H1 (cell line): ENCODE measurements at regions not wholly inside any gene's neighbourhood (a gene's known extent, or its start where the extent isn't known, plus 50 kb on each side); places are given as distances from the start of the nearest gene placed in this dataset.

Experiments
- CTCF ChIA-PET: fragments of 300-600 bp; sonication (Branson Sonifier 250); formaldehyde crosslinking; loops from one replicate; lab custom pipeline; 2021; ENCODE audit not compliant: partially characterized antibody; lab: Charles Lee
- POLR2A ChIA-PET: fragments of 300-600 bp; sonication (Branson Sonifier 250); formaldehyde crosslinking; loops from one replicate; lab custom pipeline; 2021; ENCODE audit warnings: inconsistent platforms; ENCODE audit not compliant: partially characterized antibody; lab: Charles Lee
- DNase-seq, 2 experiments: peaks; one replicate each; pipeline versions ENCODE4 v3.0.0 to v3.0.0-alpha.2; 2010 to 2022; ENCODE audit warnings: low spot score in 2 of 2, low read depth in 1 of 2, mixed read lengths in 1 of 2
- FAIRE-seq: peaks from 2 replicates; lab custom pipeline; 2011; peaks lifted over from hg19 to GRCh38; lab: Jason Lieb, UNC
- H2AFZ ChIP-seq: 2 replicates; pipeline ENCODE4 v1.8.1; 2012; ENCODE audit warnings: low read length, inconsistent platforms
- H2AK5ac ChIP-seq: 2 replicates; pipeline ENCODE4 v1.6.1; 2013; ENCODE audit warnings: low read depth, low read length
- H2BK120ac ChIP-seq: replicated peaks from 2 replicates; pipeline ENCODE3; 2013; ENCODE audit warnings: low read depth, low read length, inconsistent platforms
- H2BK12ac ChIP-seq: 2 replicates; pipeline ENCODE4 v1.6.1; 2013; ENCODE audit warnings: low read depth, low read length
- H2BK15ac ChIP-seq: 2 replicates; pipeline ENCODE4 v1.6.1; 2013; ENCODE audit warnings: low read length
- H2BK20ac ChIP-seq: 2 replicates; pipeline ENCODE4 v1.6.1; 2013; ENCODE audit warnings: low read length
- H2BK5ac ChIP-seq: 2 replicates; pipeline ENCODE4 v1.6.1; 2013; ENCODE audit warnings: low read depth, low read length
- H3K14ac ChIP-seq: 2 replicates; pipeline ENCODE4 v1.6.1; 2013; ENCODE audit warnings: inconsistent platforms; ENCODE audit not compliant: insufficient read length
- H3K18ac ChIP-seq: 2 replicates; pipeline ENCODE4 v1.6.1; 2013; ENCODE audit warnings: low read length; ENCODE audit errors: extremely low read depth
- H3K23ac ChIP-seq: 2 replicates; pipeline ENCODE4 v1.6.1; 2013; ENCODE audit warnings: inconsistent platforms; ENCODE audit not compliant: insufficient read length
- H3K23me2 ChIP-seq: 2 replicates; pipeline ENCODE4 v1.6.1; 2013; ENCODE audit warnings: low read depth, low read length
- H3K27ac ChIP-seq: 2 replicates; pipeline ENCODE4 v1.6.1; 2011; ENCODE audit warnings: low read depth, low read length, inconsistent platforms
- H3K27me3 ChIP-seq, 4 experiments: replicated peaks in 1 of 4; 1 replicate in 1 of 4; 2 replicates in 3 of 4; pipeline versions ENCODE4 v1.6.1 to v1.8.1; 2011 to 2013; ENCODE audit warnings: low read length in 3 of 4, mild to moderate bottlenecking in 3 of 4, inconsistent platforms in 2 of 4, mixed read lengths in 2 of 4, moderate library complexity in 1 of 4; ENCODE audit not compliant: control insufficient read depth in 3 of 4, insufficient read depth in 3 of 4; ENCODE audit errors: extremely low read depth in 1 of 4
- H3K36me3 ChIP-seq, 4 experiments: 2 replicates each; pipeline versions ENCODE4 v1.6.1 to v1.8.1; 2011 to 2013; ENCODE audit warnings: mild to moderate bottlenecking in 4 of 4, low read length in 3 of 4, moderate library complexity in 2 of 4, control low read depth in 1 of 4, inconsistent platforms in 1 of 4; ENCODE audit not compliant: insufficient read depth in 4 of 4, control insufficient read depth in 2 of 4
- H3K4ac ChIP-seq: replicated peaks from 2 replicates; pipeline ENCODE3; 2013; ENCODE audit warnings: low read length, low read depth, mixed read lengths, inconsistent platforms; ENCODE audit not compliant: insufficient read length
- H3K4me1 ChIP-seq, 4 experiments: replicated peaks in 1 of 4; 1 replicate in 1 of 4; 2 replicates in 3 of 4; pipeline versions ENCODE4 v1.6.1 to v1.8.1; 2011 to 2013; ENCODE audit warnings: low read length in 3 of 4, inconsistent platforms in 2 of 4, mixed read lengths in 1 of 4; ENCODE audit not compliant: insufficient read depth in 4 of 4, control insufficient read depth in 3 of 4
- H3K4me2 ChIP-seq, 2 experiments: 2 replicates each; pipeline versions ENCODE4 v1.6.1 to v1.8.1; 2011 to 2013; ENCODE audit warnings: low read depth in 2 of 2, low read length in 2 of 2, control low read depth in 1 of 2, inconsistent platforms in 1 of 2, mild to moderate bottlenecking in 1 of 2; ENCODE audit not compliant: insufficient read depth in 1 of 2
- H3K4me3 ChIP-seq, 4 experiments: fragments of 200-600, 300-600 bp in 1 of 4; sonication (generic), shearing (Covaris generic), sonication (Bioruptor Twin) in 1 of 4; 2 replicates each; pipeline versions ENCODE4 v1.5.1 to v1.8.1; 2011 to 2016; ENCODE audit warnings: low read length in 4 of 4, low read depth in 3 of 4, control low read depth in 2 of 4, inconsistent platforms in 2 of 4, mild to moderate bottlenecking in 2 of 4, mixed read lengths in 1 of 4, moderate library complexity in 1 of 4; ENCODE audit not compliant: insufficient read depth in 2 of 4; ENCODE audit errors: extremely low read depth in 1 of 4
- H3K56ac ChIP-seq: replicated peaks from 2 replicates; pipeline ENCODE3; 2013; ENCODE audit warnings: low read depth, mild to moderate bottlenecking, mixed read lengths, low read length, inconsistent platforms; ENCODE audit not compliant: insufficient read length
- H3K79me1 ChIP-seq: 2 replicates; pipeline ENCODE4 v1.6.1; 2013; ENCODE audit warnings: low read depth, low read length, control low read depth
- H3K79me2 ChIP-seq, 2 experiments: 2 replicates each; pipeline versions ENCODE4 v1.6.1 to v1.8.1; 2012 to 2013; ENCODE audit warnings: low read length in 2 of 2, mild to moderate bottlenecking in 2 of 2, inconsistent platforms in 1 of 2; ENCODE audit not compliant: insufficient read depth in 2 of 2, control insufficient read depth in 1 of 2
- H3K9ac ChIP-seq, 4 experiments: replicated peaks in 1 of 4; 1 replicate in 1 of 4; 2 replicates in 3 of 4; pipeline versions ENCODE4 v1.6.1 to v1.8.1; 2011 to 2013; ENCODE audit warnings: low read depth in 3 of 4, low read length in 3 of 4, control low read depth in 2 of 4, mild to moderate bottlenecking in 2 of 4, moderate library complexity in 2 of 4, inconsistent platforms in 1 of 4; ENCODE audit errors: extremely low read depth in 1 of 4
- H3K9me3 ChIP-seq, 2 experiments: 2 replicates each; pipeline versions ENCODE4 v1.6.1 to v1.8.1; 2012 to 2013; ENCODE audit warnings: mild to moderate bottlenecking in 2 of 2, moderate library complexity in 2 of 2, control low read depth in 1 of 2, inconsistent platforms in 1 of 2, low read depth in 1 of 2, low read length in 1 of 2, mixed read lengths in 1 of 2; ENCODE audit not compliant: insufficient read depth in 2 of 2
- H4K20me1 ChIP-seq, 2 experiments: replicated peaks in 1 of 2; 2 replicates each; pipeline versions ENCODE3 to v1.8.1; 2011 to 2013; ENCODE audit warnings: inconsistent platforms in 2 of 2, low read length in 2 of 2, mild to moderate bottlenecking in 1 of 2; ENCODE audit not compliant: insufficient read depth in 2 of 2, control insufficient read depth in 1 of 2
- H4K5ac ChIP-seq: 2 replicates; pipeline ENCODE4 v1.6.1; 2013; ENCODE audit warnings: low read length, low read depth, mixed read lengths, inconsistent platforms; ENCODE audit not compliant: insufficient read length
- H4K8ac ChIP-seq: 2 replicates; pipeline ENCODE4 v1.8.0; 2013; ENCODE audit warnings: mild to moderate bottlenecking, moderate library complexity, low read length, inconsistent platforms; ENCODE audit not compliant: insufficient read depth; ENCODE audit errors: extremely low read depth
- H4K91ac ChIP-seq: replicated peaks from 2 replicates; pipeline ENCODE3; 2013; ENCODE audit warnings: low read length, mixed read lengths, inconsistent platforms; ENCODE audit not compliant: insufficient read length
- BRCA1 ChIP-seq: IDR thresholded peaks from 2 replicates; pipeline ENCODE4 v1.6.1; 2012; ENCODE audit warnings: low read depth, low read length, improper control_type of control experiment
- TEAD4 ChIP-seq: IDR thresholded peaks from 2 replicates; pipeline ENCODE4 v1.6.1; 2012; ENCODE audit warnings: low read depth, low read length, inconsistent platforms, mixed read lengths
- WGBS, 2 experiments: shearing (Covaris generic) in 1 of 2; methylation state at CpG; one replicate each; pipeline versions ENCODE4 v1.1.6 to v1.1.7; 2013 to 2015; ENCODE audit warnings: low lambda C conversion rate in 2 of 2, mixed read lengths in 2 of 2, inconsistent platforms in 1 of 2, low coverage in 1 of 2, missing lambda C conversion rate in 1 of 2; ENCODE audit not compliant: insufficient replicate concordance in 2 of 2, insufficient coverage in 1 of 2, insufficient read length in 1 of 2; ENCODE audit errors: extremely low coverage in 1 of 2, missing lambda C conversion rate in 1 of 2; 5-methylcytosine and 5-hydroxymethylcytosine counted together

- no peak overlapping the region for H3K18ac ChIP-seq
- FAIRE-seq (peak; percentile 42), DNase-seq (no peak)
- H3K23me2 ChIP-seq = no peaks in the 10 kb centered on the region
- H2BK12ac ChIP-seq = no peak overlapping the region
- no peak overlapping the region for H2BK15ac ChIP-seq
- no peak overlapping the region for H2BK20ac ChIP-seq
- no peak overlapping the region for H3K56ac ChIP-seq
- no peaks in the 10 kb centered on the region for H3K79me1 ChIP-seq
- no peak overlapping the region for H2BK120ac ChIP-seq
- POLR2A ChIA-PET = no interaction called here
- no peak overlapping the region for H3K4me2 ChIP-seq
- H3K27me3 ChIP-seq = no peaks in the 10 kb centered on the region
- H2AFZ ChIP-seq = no peak overlapping the region
- no peak overlapping the region for H2BK5ac ChIP-seq
- H3K23ac ChIP-seq = no peak overlapping the region
- no peak overlapping the region for H3K4me3 ChIP-seq
- no peak overlapping the region for H4K91ac ChIP-seq
- TF ChIP-seq TEAD4 (0 out of 2 replicates have a peak, but pooled peaks have one; percentile 10), BRCA1 (no peak)
- no peak overlapping the region for H4K5ac ChIP-seq
- no peaks in the 10 kb centered on the region for H3K36me3 ChIP-seq
- peaks cover 0 to 3% (median 0%) of the 10 kb centered on the region in 4 experiments; a peak in 1 of 7 replicates for H3K4me1 ChIP-seq
- CTCF ChIA-PET = interaction anchor here (1.0 to 1.1 kb wide), 2 partner anchors 10 to 29 kb away, joined by 3 to 4 read pairs; no protein-coding TSS in a partner anchor
- no peaks in the 10 kb centered on the region for H3K9me3 ChIP-seq
- no peak overlapping the region for H3K9ac ChIP-seq
- no peak overlapping the region for H2AK5ac ChIP-seq
- WGBS, 2 experiments = 88% methylated on average over 5 of the region's 5 CpGs; no CpG with 5 or more reads in 1 of the 2 experiments
- no peak overlapping the region for H3K27ac ChIP-seq
- H4K8ac ChIP-seq = 0 out of 2 replicates have a peak overlapping the region, but pooled peaks have one; percentile 14
- H4K20me1 ChIP-seq = no peaks in the 10 kb centered on the region
- H3K4ac ChIP-seq = no peak overlapping the region
- no peak overlapping the region for H3K14ac ChIP-seq
- H3K79me2 ChIP-seq = no peaks in the 10 kb centered on the region
Measured at GRCh38 chr1:82220754-82221153, 420.0 kb downstream of the ADGRL2 start.
